ENCODE measurements at regions not wholly inside any gene's neighbourhood (a gene's known extent, or its start where the extent isn't known, plus 50 kb on each side); places are given as distances from the start of the nearest gene placed in this dataset.

- DNase-seq (ENCODE audit: low read depth): no peak
- TF ChIP-seq CTCF (IDR thresholded peaks at IDR 0.05; ENCODE audit: insufficient read depth, low read depth, low read length, missing control alignments): no peak
- no peak overlapping the region for H3K4me3 ChIP-seq (ENCODE audit: low read length)
Measured at GRCh38 chr15:77753939-77754338, 121.2 kb upstream of the LINGO1 start.

- H3K4me3 ChIP-seq (ENCODE audit: low read length): no peak overlapping the region
- peak; percentile 14 for DNase-seq (ENCODE audit: low read depth)
- no peak for TF ChIP-seq CTCF (IDR thresholded peaks at IDR 0.05; ENCODE audit: insufficient read depth, low read depth, low read length, missing control alignments)
Measured at GRCh38 chr15:77753281-77753873, 120.7 kb upstream of the LINGO1 start.

GRCh38 chr15:77749998-77750540, 117.4 kb upstream of the LINGO1 start:
- DNase-seq (ENCODE audit: low read depth): no peak
- no peak for TF ChIP-seq CTCF (IDR thresholded peaks at IDR 0.05; ENCODE audit: insufficient read depth, low read depth, low read length, missing control alignments)
- no peak overlapping the region for H3K4me3 ChIP-seq (ENCODE audit: low read length)

- DNase-seq (ENCODE audit: low read depth): peak; percentile 18
- no peak overlapping the region for H3K4me3 ChIP-seq (ENCODE audit: low read length)
- no peak for TF ChIP-seq CTCF (IDR thresholded peaks at IDR 0.05; ENCODE audit: insufficient read depth, low read depth, low read length, missing control alignments)
Measured at GRCh38 chr15:77749236-77749997, 116.7 kb upstream of the LINGO1 start.

GRCh38 chr15:77748078-77749064, 115.7 kb upstream of the LINGO1 start:
- DNase-seq (ENCODE audit: low read depth): no peak
- no peak overlapping the region for H3K4me3 ChIP-seq (ENCODE audit: low read length)

More at GRCh38 chr15:77748078-77749064, 115.7 kb upstream of the LINGO1 start:
- no peak for TF ChIP-seq CTCF (IDR thresholded peaks at IDR 0.05; ENCODE audit: insufficient read depth, low read depth, low read length, missing control alignments)

All from epithelial cell of esophagus (primary cell).